Stomach (tissue), 4 donors: ENCODE measurements at regions not wholly inside any gene's neighbourhood (a gene's known extent, or its start where the extent isn't known, plus 50 kb on each side); places are given as distances from the start of the nearest gene placed in this dataset.

ENCODE experiments used
- CTCF ChIP-seq, 7 experiments: fragments of 450-650 bp in 4 of 7; fragments of 200-600 bp in 3 of 7; sonication (generic) in 3 of 7; IDR thresholded peaks; one replicate each; pipeline ENCODE4 v1.5.1; 2016 to 2019; ENCODE audit warnings: antibody characterized with exemption in 7 of 7, control low read depth in 2 of 7, mild to moderate bottlenecking in 1 of 7
- EP300 ChIP-seq: sonication (generic); formaldehyde crosslinking; IDR thresholded peaks from one replicate; pipeline ENCODE4 v1.6.1; 2017; ENCODE audit warnings: antibody characterized with exemption

GRCh38 chr22:25448435-25449051 is 115.9 kb upstream of the GRK3 start:
- TF ChIP-seq CTCF (IDR thresholded peaks at IDR 0.05) (no peak), EP300 (no peak)
